ENCODE measurements at regions not wholly inside any gene's neighbourhood (a gene's known extent, or its start where the extent isn't known, plus 50 kb on each side); places are given as distances from the start of the nearest gene placed in this dataset.

GRCh38 chr18:44467718-44468117 is 213.0 kb upstream of the SETBP1 start:
- DNase-seq = no peak

GRCh38 chr18:44473394-44474066 is 207.2 kb upstream of the SETBP1 start:
- no peak for DNase-seq

- DNase-seq = no peak
Observed at GRCh38 chr18:44474067-44474411, 206.6 kb upstream of the SETBP1 start.

GRCh38 chr18:44474591-44474990 is 206.1 kb upstream of the SETBP1 start:
- no peak for DNase-seq

GRCh38 chr18:44482761-44483160 is 197.9 kb upstream of the SETBP1 start:
- DNase-seq = no peak

- DNase-seq = no peak
Observed at GRCh38 chr18:44495151-44495550, 185.5 kb upstream of the SETBP1 start.

- no peak for DNase-seq
Observed at GRCh38 chr18:44497311-44497710, 183.4 kb upstream of the SETBP1 start.

- no peak for DNase-seq
Observed at GRCh38 chr18:44497757-44498490, 182.8 kb upstream of the SETBP1 start.

GRCh38 chr18:44500808-44501610 is 179.7 kb upstream of the SETBP1 start:
- no peak for DNase-seq

GRCh38 chr18:44502221-44502620 is 178.5 kb upstream of the SETBP1 start:
- no peak for DNase-seq

GRCh38 chr18:44502790-44503189 is 177.9 kb upstream of the SETBP1 start:
- DNase-seq = no peak

- no peak for DNase-seq
Observed at GRCh38 chr18:44503854-44504253, 176.8 kb upstream of the SETBP1 start.

GRCh38 chr18:44507729-44508325 is 172.9 kb upstream of the SETBP1 start:
- no peak for DNase-seq

GRCh38 chr18:44508474-44508873 is 172.2 kb upstream of the SETBP1 start:
- DNase-seq = no peak

GRCh38 chr18:44509048-44509447 is 171.6 kb upstream of the SETBP1 start:
- no peak for DNase-seq

- no peak for DNase-seq
Observed at GRCh38 chr18:44510390-44510789, 170.3 kb upstream of the SETBP1 start.

GRCh38 chr18:44513233-44513632 is 167.5 kb upstream of the SETBP1 start:
- no peak for DNase-seq

GRCh38 chr18:44514106-44514505 is 166.6 kb upstream of the SETBP1 start:
- DNase-seq = no peak

- DNase-seq = no peak
Observed at GRCh38 chr18:44514766-44515165, 165.9 kb upstream of the SETBP1 start.

- no peak for DNase-seq
Observed at GRCh38 chr18:44516450-44516849, 164.2 kb upstream of the SETBP1 start.

- no peak for DNase-seq
Observed at GRCh38 chr18:44517136-44517535, 163.6 kb upstream of the SETBP1 start.

- DNase-seq = no peak
Observed at GRCh38 chr18:44518091-44518615, 162.5 kb upstream of the SETBP1 start.

- no peak for DNase-seq
Observed at GRCh38 chr18:44518666-44519065, 162.0 kb upstream of the SETBP1 start.
